DOHH2 (cell line): ENCODE measurements at regions not wholly inside any gene's neighbourhood (a gene's known extent, or its start where the extent isn't known, plus 50 kb on each side); places are given as distances from the start of the nearest gene placed in this dataset.

Source experiments
- H3F3A ChIP-seq: fragments of 200-600 bp; sonication (generic), shearing (Covaris generic); 2 replicates; pipeline ENCODE4 v1.6.0; 2016; ENCODE audit warnings: antibody characterized with exemption, mild to moderate bottlenecking; ENCODE audit not compliant: control insufficient read depth, insufficient read depth
- H3K27ac ChIP-seq: fragments of 200-600 bp; sonication (generic); 2 replicates; pipeline ENCODE4 v1.5.1; 2014; ENCODE audit warnings: low read depth, mild to moderate bottlenecking, low read length, moderate library complexity
- H3K27me3 ChIP-seq: fragments of 200-600 bp; sonication (generic); 2 replicates; pipeline ENCODE4 v1.6.1; 2014; ENCODE audit warnings: mild to moderate bottlenecking, low read length, mixed read lengths; ENCODE audit not compliant: control insufficient read depth
- H3K36me3 ChIP-seq: fragments of 200-600 bp; sonication (generic); 2 replicates; pipeline ENCODE4 v1.6.1; 2014; ENCODE audit warnings: mild to moderate bottlenecking, low read length, moderate library complexity, mixed read lengths; ENCODE audit not compliant: control insufficient read depth
- H3K4me1 ChIP-seq: fragments of 200-600 bp; sonication (generic); 2 replicates; pipeline ENCODE4 v1.6.1; 2014; ENCODE audit warnings: mild to moderate bottlenecking, low read length, mixed read lengths; ENCODE audit not compliant: control insufficient read depth
- H3K4me2 ChIP-seq: fragments of 200-600 bp; sonication (generic); 2 replicates; pipeline ENCODE4 v1.6.0; 2014; ENCODE audit warnings: mild to moderate bottlenecking, low read length, moderate library complexity
- H3K4me3 ChIP-seq: fragments of 200-600 bp; sonication (generic); 2 replicates; pipeline ENCODE4 v1.5.1; 2014; ENCODE audit warnings: mild to moderate bottlenecking, low read length, mixed read lengths
- H3K79me2 ChIP-seq: fragments of 200-600 bp; sonication (generic); 2 replicates; pipeline ENCODE4 v1.6.1; 2014; ENCODE audit warnings: mild to moderate bottlenecking, low read length, mixed read lengths; ENCODE audit not compliant: control insufficient read depth
- H3K9me2 ChIP-seq: fragments of 200-600 bp; sonication (generic); replicated peaks from 2 replicates; pipeline ENCODE4 v1.6.1; 2014; ENCODE audit warnings: mild to moderate bottlenecking, low read length, mixed read lengths; ENCODE audit not compliant: control insufficient read depth
- H3K9me3 ChIP-seq: fragments of 200-600 bp; sonication (generic); 2 replicates; pipeline ENCODE4 v1.6.1; 2014; ENCODE audit warnings: antibody characterized with exemption, low read length, mixed read lengths; ENCODE audit not compliant: control insufficient read depth, insufficient read depth
- H4K20me1 ChIP-seq: fragments of 200-600 bp; sonication (generic); 2 replicates; pipeline ENCODE4 v1.6.0; 2014; ENCODE audit warnings: low read depth, mild to moderate bottlenecking, antibody characterized with exemption, low read length, moderate library complexity; ENCODE audit not compliant: control insufficient read depth, insufficient read depth
- EZH2phosphoT487 ChIP-seq: fragments of 200-600 bp; sonication (generic); IDR thresholded peaks from 2 replicates; pipeline ENCODE4 v1.6.1; 2017; ENCODE audit warnings: borderline replicate concordance, mild to moderate bottlenecking, antibody characterized with exemption, low read length, moderate library complexity, mixed read lengths
- TF ChIP-seq, protein P1 (sequence below): fragments of 200-600 bp; sonication (generic); IDR thresholded peaks from one replicate; pipeline ENCODE4 v1.5.1; 2014; ENCODE audit warnings: antibody characterized with exemption, mild to moderate bottlenecking, low read depth, low read length; ENCODE audit not compliant: poor library complexity, severe bottlenecking

DNA sequence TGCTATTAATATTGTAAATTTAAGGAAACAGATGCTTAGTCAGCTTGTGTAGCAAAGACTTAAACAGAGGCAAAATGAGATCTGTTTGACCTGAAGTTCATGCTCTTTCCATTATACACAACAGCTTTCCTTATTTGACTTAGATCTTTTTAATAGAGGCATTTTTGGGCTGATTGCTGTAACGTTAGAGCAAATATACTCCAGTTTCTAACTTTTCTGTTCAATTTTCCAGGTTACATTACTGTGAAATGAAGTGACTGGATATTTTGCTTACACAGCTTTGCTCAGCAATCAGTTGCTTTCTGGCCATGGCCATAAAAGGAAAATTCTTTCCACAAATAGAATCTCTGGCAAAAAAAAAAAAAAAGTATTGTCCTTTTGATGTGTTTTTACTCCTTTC is 146.2 kb downstream of the PCDH7 start:
- TF ChIP-seq, protein P1, sequence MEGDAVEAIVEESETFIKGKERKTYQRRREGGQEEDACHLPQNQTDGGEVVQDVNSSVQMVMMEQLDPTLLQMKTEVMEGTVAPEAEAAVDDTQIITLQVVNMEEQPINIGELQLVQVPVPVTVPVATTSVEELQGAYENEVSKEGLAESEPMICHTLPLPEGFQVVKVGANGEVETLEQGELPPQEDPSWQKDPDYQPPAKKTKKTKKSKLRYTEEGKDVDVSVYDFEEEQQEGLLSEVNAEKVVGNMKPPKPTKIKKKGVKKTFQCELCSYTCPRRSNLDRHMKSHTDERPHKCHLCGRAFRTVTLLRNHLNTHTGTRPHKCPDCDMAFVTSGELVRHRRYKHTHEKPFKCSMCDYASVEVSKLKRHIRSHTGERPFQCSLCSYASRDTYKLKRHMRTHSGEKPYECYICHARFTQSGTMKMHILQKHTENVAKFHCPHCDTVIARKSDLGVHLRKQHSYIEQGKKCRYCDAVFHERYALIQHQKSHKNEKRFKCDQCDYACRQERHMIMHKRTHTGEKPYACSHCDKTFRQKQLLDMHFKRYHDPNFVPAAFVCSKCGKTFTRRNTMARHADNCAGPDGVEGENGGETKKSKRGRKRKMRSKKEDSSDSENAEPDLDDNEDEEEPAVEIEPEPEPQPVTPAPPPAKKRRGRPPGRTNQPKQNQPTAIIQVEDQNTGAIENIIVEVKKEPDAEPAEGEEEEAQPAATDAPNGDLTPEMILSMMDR: no peak
- TF ChIP-seq EZH2phosphoT487: no peak
- Histone ChIP-seq H3K4me2 (no peak overlapping the region), H3F3A (no peaks in the 10 kb centered on the region), H3K9me3 (no peaks in the 10 kb centered on the region), H3K27ac (no peak overlapping the region), H3K27me3 (no peaks in the 10 kb centered on the region), H3K9me2 (no peaks in the 10 kb centered on the region), H3K4me3 (no peak overlapping the region), H3K79me2 (no peaks in the 10 kb centered on the region), H3K36me3 (no peaks in the 10 kb centered on the region), H4K20me1 (no peaks in the 10 kb centered on the region), H3K4me1 (peaks cover 16% of the 10 kb centered on the region)

DNA sequence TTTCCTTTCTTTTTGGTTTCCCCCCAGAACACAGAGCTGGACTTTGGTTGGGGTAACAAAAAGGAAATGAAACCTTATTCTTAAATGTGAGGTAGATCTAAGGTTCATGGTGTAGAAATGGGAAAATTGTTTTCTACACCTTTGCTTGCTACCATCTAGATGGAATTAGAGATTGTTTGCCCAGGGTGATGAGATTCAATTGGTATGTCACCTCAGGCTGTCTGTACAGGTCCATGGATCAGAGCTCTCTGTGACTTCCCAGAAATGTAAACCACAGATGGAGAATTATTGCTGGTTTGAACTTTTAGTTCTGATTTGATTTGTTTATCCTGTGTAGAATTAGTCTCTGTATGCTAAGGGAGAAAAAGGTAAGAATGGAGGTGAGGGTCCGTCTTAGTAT is 146.7 kb downstream of the PCDH7 start:
- Histone ChIP-seq H3K79me2 (no peaks in the 10 kb centered on the region), H3K36me3 (no peaks in the 10 kb centered on the region), H3K9me3 (no peaks in the 10 kb centered on the region), H3K27ac (no peak overlapping the region), H3K4me2 (no peak overlapping the region), H3K4me3 (no peak overlapping the region), H3F3A (no peaks in the 10 kb centered on the region), H4K20me1 (no peaks in the 10 kb centered on the region), H3K9me2 (no peaks in the 10 kb centered on the region), H3K4me1 (peaks cover 16% of the 10 kb centered on the region), H3K27me3 (no peaks in the 10 kb centered on the region)
- TF ChIP-seq, protein P1: no peak
- TF ChIP-seq EZH2phosphoT487: no peak

DNA sequence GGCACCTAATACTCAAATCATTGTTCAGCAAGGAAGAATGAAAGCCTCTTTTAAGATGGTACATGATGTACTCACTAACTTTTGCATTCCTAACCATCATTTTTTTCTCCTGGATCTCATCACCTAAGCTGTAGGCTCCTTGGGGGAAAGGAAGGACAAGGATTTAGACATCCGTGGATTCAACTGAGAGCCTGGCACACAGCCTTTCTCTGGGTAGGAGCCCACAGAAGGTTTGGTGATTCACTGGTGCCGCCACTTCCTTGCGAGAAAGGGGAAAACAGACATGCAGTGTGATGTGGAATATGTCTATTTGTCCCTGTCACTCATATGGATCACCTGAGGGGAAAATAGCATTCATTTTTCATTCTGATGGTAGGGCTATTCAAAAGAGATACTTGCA is 147.3 kb downstream of the PCDH7 start:
- Histone ChIP-seq H3K27ac (no peak overlapping the region), H3K9me2 (no peaks in the 10 kb centered on the region), H3K4me2 (no peak overlapping the region), H3F3A (no peaks in the 10 kb centered on the region), H3K4me3 (no peak overlapping the region), H3K4me1 (peaks cover 16% of the 10 kb centered on the region), H3K79me2 (no peaks in the 10 kb centered on the region), H3K36me3 (no peaks in the 10 kb centered on the region), H3K27me3 (no peaks in the 10 kb centered on the region), H3K9me3 (no peaks in the 10 kb centered on the region), H4K20me1 (no peaks in the 10 kb centered on the region)
- TF ChIP-seq, protein P1: no peak
- TF ChIP-seq EZH2phosphoT487: no peak
